HepG2 (cell line): ENCODE measurements at regions not wholly inside any gene's neighbourhood (a gene's known extent, or its start where the extent isn't known, plus 50 kb on each side); places are given as distances from the start of the nearest gene placed in this dataset.

ENCODE experiments used
- ATAC-seq: fragments of 200-7000 bp; cut with Tn5 transposase; 3 replicates; pipeline ENCODE4 v1.9.1; 2020; ENCODE audit warnings: mild to moderate bottlenecking, moderate library complexity
- BruUV-seq: library from RNA; stranded (reverse); fragments of 400-500 nt; replicated peaks from 2 replicates; lab custom pipeline; 2021; lab: Mats Ljungman, UMichigan
- CTCF ChIA-PET: fragments of 300-600 bp; formaldehyde crosslinking; extraction: SDS; loops from one replicate; lab custom pipeline; 2021; ENCODE audit warnings: low total read pairs, inconsistent platforms, low intra/inter-chr PET ratio; lab: Yijun Ruan, JAX
- POLR2A ChIA-PET: fragments of 350-600 bp; sonication (Branson Sonifier 250); formaldehyde crosslinking; loops from one replicate; lab custom pipeline; 2020; ENCODE audit warnings: antibody characterized with exemption, inconsistent platforms; lab: Yijun Ruan, JAX
- DNase-seq: peaks from one replicate; pipeline ENCODE4 v3.0.0-alpha.2; 2015; ENCODE audit warnings: low spot score
- FAIRE-seq: peaks from 3 replicates; lab custom pipeline; 2011; peaks lifted over from hg19 to GRCh38; lab: Jason Lieb, UNC
- H2AFZ ChIP-seq: one replicate; pipeline ENCODE4 v1.6.1; 2011; ENCODE audit warnings: low read length, inconsistent platforms
- H3K27ac ChIP-seq: fragments of 300-600 bp; 3 replicates; pipeline ENCODE4 v1.8.0; 2011; ENCODE audit warnings: mixed run types, mild to moderate bottlenecking, mixed read lengths, low read length, inconsistent platforms; ENCODE audit not compliant: insufficient read depth; ENCODE audit errors: extremely low read length
- H3K27me3 ChIP-seq, 2 experiments: fragments of 200-600 bp in 1 of 2; 2 replicates in 1 of 2; 3 replicates in 1 of 2; pipeline versions ENCODE4 v1.6.0 to v1.8.0; 2011; ENCODE audit warnings: low read length in 2 of 2, mild to moderate bottlenecking in 2 of 2, moderate library complexity in 2 of 2, inconsistent platforms in 1 of 2; ENCODE audit not compliant: insufficient read depth in 2 of 2, control insufficient read depth in 1 of 2
- H3K36me3 ChIP-seq, 2 experiments: fragments of 200-600 bp in 1 of 2; replicated peaks in 1 of 2; 2 replicates in 1 of 2; 3 replicates in 1 of 2; pipeline versions ENCODE4 v1.5.1 to v1.8.0; 2011; ENCODE audit warnings: low read length in 2 of 2, inconsistent platforms in 1 of 2; ENCODE audit not compliant: insufficient read depth in 2 of 2, control insufficient read depth in 1 of 2
- H3K4me1 ChIP-seq: 2 replicates; pipeline ENCODE4 v1.5.1; 2012; ENCODE audit warnings: low read length, inconsistent platforms; ENCODE audit not compliant: insufficient read depth
- H3K4me2 ChIP-seq: 2 replicates; pipeline ENCODE4 v1.6.0; 2011; ENCODE audit warnings: low read depth, low read length, inconsistent platforms
- H3K4me3 ChIP-seq, 3 experiments: fragments of 200-600 bp in 1 of 3; sonication (generic), shearing (Covaris generic) in 1 of 3; replicated peaks in 1 of 3; 2 replicates each; pipeline ENCODE4 v1.5.1; 2011 to 2016; ENCODE audit warnings: low read length in 3 of 3, inconsistent platforms in 2 of 3, low read depth in 2 of 3, mild to moderate bottlenecking in 2 of 3, control low read depth in 1 of 3, mixed read lengths in 1 of 3; ENCODE audit not compliant: insufficient read depth in 1 of 3
- H3K79me2 ChIP-seq: one replicate; pipeline ENCODE4 v1.6.1; 2011; ENCODE audit warnings: low read length, inconsistent platforms; ENCODE audit not compliant: insufficient read depth
- H3K9ac ChIP-seq: 2 replicates; pipeline ENCODE4 v1.6.0; 2011; ENCODE audit warnings: mild to moderate bottlenecking, low read depth, low read length, inconsistent platforms; ENCODE audit not compliant: insufficient read depth
- H3K9me3 ChIP-seq: 2 replicates; pipeline ENCODE4 v1.5.1; 2012; ENCODE audit warnings: mild to moderate bottlenecking, low read length
- H4K20me1 ChIP-seq: 2 replicates; pipeline ENCODE4 v1.6.0; 2011; ENCODE audit warnings: inconsistent platforms, mild to moderate bottlenecking, low read length, moderate library complexity; ENCODE audit not compliant: insufficient read depth
- CENPT ChIP-seq: sonication (generic); formaldehyde crosslinking; IDR thresholded peaks from 2 replicates; pipeline ENCODE4 v1.8.0; 2022; ENCODE audit warnings: low read depth, mild to moderate bottlenecking, moderate library complexity, missing genetic modification reagents
- FOXC1 ChIP-seq: sonication (generic); formaldehyde crosslinking; IDR thresholded peaks from 2 replicates; pipeline ENCODE4 v1.8.0; 2022; ENCODE audit warnings: mild to moderate bottlenecking, missing genetic modification reagents, borderline replicate concordance
- HNF4A ChIP-seq: sonication (generic); formaldehyde crosslinking; IDR thresholded peaks from 2 replicates; pipeline ENCODE4 v1.4.0; 2020; ENCODE audit warnings: missing genetic modification reagents
- HNRNPLL ChIP-seq: fragments of 200-400 bp; formaldehyde crosslinking; IDR thresholded peaks from 2 replicates; pipeline ENCODE4 v1.6.1; 2017; ENCODE audit warnings: mild to moderate bottlenecking, low read depth, low read length; ENCODE audit not compliant: poor library complexity, severe bottlenecking
- IKZF1 ChIP-seq: fragments of 450-650 bp; IDR thresholded peaks from 2 replicates; pipeline ENCODE4 v1.7.1; 2016
- MLX ChIP-seq: IDR thresholded peaks from 2 replicates; pipeline ENCODE4 v1.6.1; 2016
- NFE2L2 ChIP-seq: fragments of 150-350 bp; IDR thresholded peaks from 2 replicates; pipeline ENCODE4 v1.6.1; 2014; ENCODE audit warnings: low read length
- TOPORS ChIP-seq: sonication (generic); formaldehyde crosslinking; IDR thresholded peaks from 2 replicates; pipeline ENCODE4 v1.8.0; 2023; ENCODE audit warnings: mild to moderate bottlenecking, missing genetic modification reagents
- ZNF292 ChIP-seq: sonication (generic); formaldehyde crosslinking; IDR thresholded peaks from 2 replicates; pipeline ENCODE4 v1.8.1; 2022; ENCODE audit warnings: mild to moderate bottlenecking, low read depth, missing genetic modification reagents, borderline replicate concordance
- ZNF619 ChIP-seq: sonication (generic); formaldehyde crosslinking; IDR thresholded peaks from 2 replicates; pipeline ENCODE4 v1.4.0; 2020; ENCODE audit warnings: mild to moderate bottlenecking, missing genetic modification reagents
- ZNF713 ChIP-seq: sonication (generic); formaldehyde crosslinking; IDR thresholded peaks from 2 replicates; pipeline ENCODE4 v1.4.0; 2020; ENCODE audit warnings: mild to moderate bottlenecking, missing genetic modification reagents
- ZNF75D ChIP-seq: sonication (generic); formaldehyde crosslinking; IDR thresholded peaks from 2 replicates; pipeline ENCODE4 v1.8.1; 2023; ENCODE audit warnings: missing genetic modification reagents, mild to moderate bottlenecking, borderline replicate concordance
- ZNF775 ChIP-seq: sonication (generic); formaldehyde crosslinking; IDR thresholded peaks from 2 replicates; pipeline ENCODE4 v1.4.0; 2020; ENCODE audit warnings: missing genetic modification reagents, mild to moderate bottlenecking, moderate library complexity, borderline replicate concordance
- ZNF841 ChIP-seq: sonication (generic); formaldehyde crosslinking; IDR thresholded peaks from 2 replicates; pipeline ENCODE4 v1.8.1; 2023; ENCODE audit warnings: missing genetic modification reagents, borderline replicate concordance
- WGBS: methylation state at CpG from one replicate; pipeline ENCODE4 v1.1.6; 2017; ENCODE audit warnings: low lambda C conversion rate; 5-methylcytosine and 5-hydroxymethylcytosine counted together
- in situ Hi-C: cut with HindIII; loops from 2 replicates; pipeline ENCODE4 v1.10.0; 2017; ENCODE audit warnings: low pct_unique_long_range_greater_than_20kb; ENCODE audit not compliant: extremely low pct_ligation_motif_present
- intact Hi-C: fragments of 100-400 bp; cut with micrococcal nuclease; formaldehyde crosslinking; loops from one replicate; pipeline ENCODE4 v1.10.0; 2022; ENCODE audit not compliant: unreplicated experiment
- TF ChIP-seq, protein P1 (sequence below): sonication (generic); formaldehyde crosslinking; conservative IDR thresholded peaks from 2 replicates; pipeline ENCODE4 v1.8.0; 2022; ENCODE audit warnings: mild to moderate bottlenecking, moderate library complexity, missing genetic modification reagents
- TF ChIP-seq, protein P2 (sequence below): IDR thresholded peaks from 2 replicates; pipeline ENCODE4 v1.6.1; 2016; ENCODE audit warnings: missing biosample characterization, missing genetic modification reagents, low read depth
- TF ChIP-seq, protein P3 (sequence below): sonication (generic); formaldehyde crosslinking; IDR thresholded peaks from 2 replicates; pipeline ENCODE4 v1.4.0; 2020; ENCODE audit warnings: missing genetic modification reagents, borderline replicate concordance
- TF ChIP-seq, protein P4 (sequence below): sonication (generic); formaldehyde crosslinking; IDR thresholded peaks from 2 replicates; pipeline ENCODE4 v1.5.0; 2020; ENCODE audit warnings: mild to moderate bottlenecking, missing genetic modification reagents, borderline replicate concordance

- no peaks in the 10 kb centered on the region for H4K20me1 ChIP-seq
- FAIRE-seq (no peak), ATAC-seq (no peak), DNase-seq (no peak)
- no peaks in the 10 kb centered on the region for H3K27me3 ChIP-seq
- no peaks in the 10 kb centered on the region for H3K79me2 ChIP-seq
- H3K27ac ChIP-seq: no peak overlapping the region
- 9% methylated on average over 2 of the region's 2 CpGs for WGBS
- no peaks in the 10 kb centered on the region for H3K9me3 ChIP-seq
- no peak overlapping the region for H3K4me3 ChIP-seq
- in situ Hi-C loops (no loop called here), intact Hi-C loops (no loop called here)
- no peak overlapping the region for H3K9ac ChIP-seq
- H2AFZ ChIP-seq: no peak overlapping the region
- H3K4me1 ChIP-seq: no peaks in the 10 kb centered on the region
- H3K4me2 ChIP-seq: no peak overlapping the region
- POLR2A ChIA-PET: no interaction called here
- BruUV-seq: no TSS peak
- H3K36me3 ChIP-seq: no peaks in the 10 kb centered on the region
- CTCF ChIA-PET: no interaction called here
- TF ChIP-seq MLX (CRISPR knock-in tag) (no peak), ZNF775 (CRISPR knock-in tag) (no peak), ZNF841 (no peak), HNF4A (CRISPR knock-in tag) (no peak), ZNF75D (CRISPR knock-in tag) (no peak), HNRNPLL (no peak), FOXC1 (CRISPR knock-in tag) (no peak), NFE2L2 (no peak), ZNF713 (CRISPR knock-in tag) (no peak), TOPORS (CRISPR knock-in tag) (no peak), IKZF1 (no peak), CENPT (CRISPR knock-in tag) (no peak), ZNF292 (CRISPR knock-in tag) (no peak), ZNF619 (CRISPR knock-in tag) (no peak)
- TF ChIP-seq, protein P1, sequence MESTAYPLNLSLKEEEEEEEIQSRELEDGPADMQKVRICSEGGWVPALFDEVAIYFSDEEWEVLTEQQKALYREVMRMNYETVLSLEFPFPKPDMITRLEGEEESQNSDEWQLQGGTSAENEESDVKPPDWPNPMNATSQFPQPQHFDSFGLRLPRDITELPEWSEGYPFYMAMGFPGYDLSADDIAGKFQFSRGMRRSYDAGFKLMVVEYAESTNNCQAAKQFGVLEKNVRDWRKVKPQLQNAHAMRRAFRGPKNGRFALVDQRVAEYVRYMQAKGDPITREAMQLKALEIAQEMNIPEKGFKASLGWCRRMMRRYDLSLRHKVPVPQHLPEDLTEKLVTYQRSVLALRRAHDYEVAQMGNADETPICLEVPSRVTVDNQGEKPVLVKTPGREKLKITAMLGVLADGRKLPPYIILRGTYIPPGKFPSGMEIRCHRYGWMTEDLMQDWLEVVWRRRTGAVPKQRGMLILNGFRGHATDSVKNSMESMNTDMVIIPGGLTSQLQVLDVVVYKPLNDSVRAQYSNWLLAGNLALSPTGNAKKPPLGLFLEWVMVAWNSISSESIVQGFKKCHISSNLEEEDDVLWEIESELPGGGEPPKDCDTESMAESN: no peak
- TF ChIP-seq, protein P2, sequence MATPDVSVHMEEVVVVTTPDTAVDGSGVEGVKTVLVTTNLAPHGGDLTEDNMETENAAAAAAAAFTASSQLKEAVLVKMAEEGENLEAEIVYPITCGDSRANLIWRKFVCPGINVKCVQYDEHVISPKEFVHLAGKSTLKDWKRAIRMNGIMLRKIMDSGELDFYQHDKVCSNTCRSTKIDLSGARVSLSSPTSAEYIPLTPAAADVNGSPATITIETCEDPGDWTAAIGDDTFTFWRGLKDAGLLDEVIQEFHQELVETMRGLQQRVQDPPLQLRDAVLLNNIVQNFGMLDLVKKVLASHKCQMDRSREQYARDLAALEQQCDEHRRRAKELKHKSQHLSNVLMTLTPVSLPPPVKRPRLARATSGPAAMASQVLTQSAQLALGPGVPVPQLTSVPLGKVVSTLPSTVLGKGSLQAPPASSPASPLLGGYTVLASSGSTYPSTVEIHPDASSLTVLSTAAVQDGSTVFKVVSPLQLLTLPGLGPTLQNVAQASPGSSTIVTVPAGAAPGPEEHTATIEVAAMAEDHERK: no peak
- TF ChIP-seq, protein P3, sequence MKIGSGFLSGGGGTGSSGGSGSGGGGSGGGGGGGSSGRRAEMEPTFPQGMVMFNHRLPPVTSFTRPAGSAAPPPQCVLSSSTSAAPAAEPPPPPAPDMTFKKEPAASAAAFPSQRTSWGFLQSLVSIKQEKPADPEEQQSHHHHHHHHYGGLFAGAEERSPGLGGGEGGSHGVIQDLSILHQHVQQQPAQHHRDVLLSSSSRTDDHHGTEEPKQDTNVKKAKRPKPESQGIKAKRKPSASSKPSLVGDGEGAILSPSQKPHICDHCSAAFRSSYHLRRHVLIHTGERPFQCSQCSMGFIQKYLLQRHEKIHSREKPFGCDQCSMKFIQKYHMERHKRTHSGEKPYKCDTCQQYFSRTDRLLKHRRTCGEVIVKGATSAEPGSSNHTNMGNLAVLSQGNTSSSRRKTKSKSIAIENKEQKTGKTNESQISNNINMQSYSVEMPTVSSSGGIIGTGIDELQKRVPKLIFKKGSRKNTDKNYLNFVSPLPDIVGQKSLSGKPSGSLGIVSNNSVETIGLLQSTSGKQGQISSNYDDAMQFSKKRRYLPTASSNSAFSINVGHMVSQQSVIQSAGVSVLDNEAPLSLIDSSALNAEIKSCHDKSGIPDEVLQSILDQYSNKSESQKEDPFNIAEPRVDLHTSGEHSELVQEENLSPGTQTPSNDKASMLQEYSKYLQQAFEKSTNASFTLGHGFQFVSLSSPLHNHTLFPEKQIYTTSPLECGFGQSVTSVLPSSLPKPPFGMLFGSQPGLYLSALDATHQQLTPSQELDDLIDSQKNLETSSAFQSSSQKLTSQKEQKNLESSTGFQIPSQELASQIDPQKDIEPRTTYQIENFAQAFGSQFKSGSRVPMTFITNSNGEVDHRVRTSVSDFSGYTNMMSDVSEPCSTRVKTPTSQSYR: no peak
- TF ChIP-seq, protein P4, sequence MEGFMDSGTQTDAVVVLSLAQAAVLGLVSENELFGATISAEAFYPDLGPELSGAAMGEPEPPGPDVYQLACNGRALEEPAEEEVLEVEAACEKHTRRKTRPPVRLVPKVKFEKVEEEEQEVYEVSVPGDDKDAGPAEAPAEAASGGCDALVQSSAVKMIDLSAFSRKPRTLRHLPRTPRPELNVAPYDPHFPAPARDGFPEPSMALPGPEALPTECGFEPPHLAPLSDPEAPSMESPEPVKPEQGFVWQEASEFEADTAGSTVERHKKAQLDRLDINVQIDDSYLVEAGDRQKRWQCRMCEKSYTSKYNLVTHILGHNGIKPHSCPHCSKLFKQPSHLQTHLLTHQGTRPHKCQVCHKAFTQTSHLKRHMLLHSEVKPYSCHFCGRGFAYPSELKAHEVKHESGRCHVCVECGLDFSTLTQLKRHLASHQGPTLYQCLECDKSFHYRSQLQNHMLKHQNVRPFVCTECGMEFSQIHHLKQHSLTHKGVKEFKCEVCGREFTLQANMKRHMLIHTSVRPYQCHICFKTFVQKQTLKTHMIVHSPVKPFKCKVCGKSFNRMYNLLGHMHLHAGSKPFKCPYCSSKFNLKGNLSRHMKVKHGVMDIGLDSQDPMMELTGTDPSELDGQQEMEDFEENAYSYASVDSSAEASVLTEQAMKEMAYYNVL: no peak
Measured at GRCh38 chr10:16141499-16141898, 281.2 kb upstream of the MINDY3 start.
